ENCODE measurements at regions not wholly inside any gene's neighbourhood (a gene's known extent, or its start where the extent isn't known, plus 50 kb on each side); places are given as distances from the start of the nearest gene placed in this dataset.

DNA sequence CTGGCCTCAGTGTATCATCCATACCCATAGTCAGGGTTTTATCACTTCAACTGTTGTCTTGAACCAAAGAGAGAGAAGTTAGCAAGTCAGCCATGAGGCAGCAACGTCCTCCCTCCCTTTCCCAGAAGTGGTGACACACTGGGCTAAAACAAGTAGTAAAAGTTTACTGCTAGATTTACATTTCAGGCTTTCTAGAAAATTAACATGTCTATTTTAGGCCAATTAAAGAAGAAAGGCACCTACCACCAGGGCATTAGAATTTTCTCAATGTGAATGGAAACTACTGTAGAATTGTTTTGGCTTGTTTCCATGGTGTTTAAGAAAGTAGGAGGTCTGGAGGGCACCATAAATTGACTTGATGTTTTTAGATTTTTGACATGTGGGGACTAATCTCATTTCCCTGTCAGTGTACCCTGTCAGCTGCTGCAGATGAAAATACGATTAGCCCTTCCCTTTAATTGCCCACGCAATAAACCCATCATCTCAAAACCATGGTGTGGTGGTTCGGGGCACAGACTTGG lies 121.8 kb upstream of the ELL2 start (continued):
- TF ChIP-seq, protein P1, sequence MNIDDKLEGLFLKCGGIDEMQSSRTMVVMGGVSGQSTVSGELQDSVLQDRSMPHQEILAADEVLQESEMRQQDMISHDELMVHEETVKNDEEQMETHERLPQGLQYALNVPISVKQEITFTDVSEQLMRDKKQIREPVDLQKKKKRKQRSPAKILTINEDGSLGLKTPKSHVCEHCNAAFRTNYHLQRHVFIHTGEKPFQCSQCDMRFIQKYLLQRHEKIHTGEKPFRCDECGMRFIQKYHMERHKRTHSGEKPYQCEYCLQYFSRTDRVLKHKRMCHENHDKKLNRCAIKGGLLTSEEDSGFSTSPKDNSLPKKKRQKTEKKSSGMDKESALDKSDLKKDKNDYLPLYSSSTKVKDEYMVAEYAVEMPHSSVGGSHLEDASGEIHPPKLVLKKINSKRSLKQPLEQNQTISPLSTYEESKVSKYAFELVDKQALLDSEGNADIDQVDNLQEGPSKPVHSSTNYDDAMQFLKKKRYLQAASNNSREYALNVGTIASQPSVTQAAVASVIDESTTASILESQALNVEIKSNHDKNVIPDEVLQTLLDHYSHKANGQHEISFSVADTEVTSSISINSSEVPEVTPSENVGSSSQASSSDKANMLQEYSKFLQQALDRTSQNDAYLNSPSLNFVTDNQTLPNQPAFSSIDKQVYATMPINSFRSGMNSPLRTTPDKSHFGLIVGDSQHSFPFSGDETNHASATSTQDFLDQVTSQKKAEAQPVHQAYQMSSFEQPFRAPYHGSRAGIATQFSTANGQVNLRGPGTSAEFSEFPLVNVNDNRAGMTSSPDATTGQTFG (tag by site-specific recombination; IDR thresholded peaks at IDR 0.05; ENCODE audit: borderline replicate concordance): no peak
- peak; percentile 96 for TF ChIP-seq OSR2 (tag by site-specific recombination; IDR thresholded peaks at IDR 0.05)

DNA sequence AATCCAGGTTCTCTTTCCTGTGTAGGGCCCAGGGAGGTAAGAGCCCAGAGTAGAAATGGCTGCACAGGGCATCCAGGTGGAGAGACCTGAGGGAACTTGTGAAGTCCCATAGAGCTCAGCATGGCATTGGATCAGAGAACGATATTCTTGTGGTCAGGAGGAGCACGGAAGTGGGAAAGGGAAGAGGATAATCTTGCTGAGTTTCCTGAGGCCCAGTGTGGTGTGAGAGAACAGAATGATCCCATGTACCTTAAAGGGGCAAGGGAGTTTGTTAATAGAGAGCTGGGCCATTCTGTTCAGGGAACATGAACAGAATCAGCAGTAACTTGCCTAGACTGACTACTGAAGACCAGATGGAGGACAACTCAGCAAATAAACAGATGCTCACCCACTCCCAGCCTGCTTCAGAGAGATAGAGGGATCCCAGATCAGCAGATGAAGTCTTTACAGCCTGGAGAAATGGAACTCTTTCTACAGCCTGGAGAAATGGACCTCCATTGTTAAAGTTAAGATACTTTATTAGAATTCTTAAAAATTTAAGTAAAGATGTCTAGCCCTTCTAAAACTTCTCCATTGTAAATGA lies 119.7 kb upstream of the ELL2 start:
- ChIA-PET CTCF (interaction anchor here (0.5 kb wide), 1 partner anchor 94 kb away, joined by 4 read pairs; no protein-coding TSS in a partner anchor), POLR2A (no interaction called here)
- H3K9me3 ChIP-seq (ENCODE audit: control insufficient read depth, insufficient read depth, low read depth, low read length): no peaks in the 10 kb centered on the region
- H3K4me1 ChIP-seq (ENCODE audit: control insufficient read depth, insufficient read depth, low read length): peaks cover 14% of the 10 kb centered on the region; the same call in 1 of the 2 replicates
- H3K27ac ChIP-seq (ENCODE audit: extremely low read depth, low read depth, low read length): no peak overlapping the region
- H3K36me3 ChIP-seq (ENCODE audit: control insufficient read depth in 2 of 2, insufficient read depth in 1 of 2, low read length in 2 of 2): no peaks in the 10 kb centered on the region
- no peak overlapping the region for H3K4me3 ChIP-seq (ENCODE audit: low read depth, low read length)
- TF ChIP-seq, protein P2, sequence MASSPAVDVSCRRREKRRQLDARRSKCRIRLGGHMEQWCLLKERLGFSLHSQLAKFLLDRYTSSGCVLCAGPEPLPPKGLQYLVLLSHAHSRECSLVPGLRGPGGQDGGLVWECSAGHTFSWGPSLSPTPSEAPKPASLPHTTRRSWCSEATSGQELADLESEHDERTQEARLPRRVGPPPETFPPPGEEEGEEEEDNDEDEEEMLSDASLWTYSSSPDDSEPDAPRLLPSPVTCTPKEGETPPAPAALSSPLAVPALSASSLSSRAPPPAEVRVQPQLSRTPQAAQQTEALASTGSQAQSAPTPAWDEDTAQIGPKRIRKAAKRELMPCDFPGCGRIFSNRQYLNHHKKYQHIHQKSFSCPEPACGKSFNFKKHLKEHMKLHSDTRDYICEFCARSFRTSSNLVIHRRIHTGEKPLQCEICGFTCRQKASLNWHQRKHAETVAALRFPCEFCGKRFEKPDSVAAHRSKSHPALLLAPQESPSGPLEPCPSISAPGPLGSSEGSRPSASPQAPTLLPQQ (tag by site-specific recombination; IDR thresholded peaks at IDR 0.05): 0 out of 2 replicates have a peak, but pooled peaks have one; percentile 21
- no peak for TF ChIP-seq ZNF791 (tag by site-specific recombination; IDR thresholded peaks at IDR 0.05)
- TF ChIP-seq ZBTB17 (tag by site-specific recombination; IDR thresholded peaks at IDR 0.05): peak; percentile 55

DNA sequence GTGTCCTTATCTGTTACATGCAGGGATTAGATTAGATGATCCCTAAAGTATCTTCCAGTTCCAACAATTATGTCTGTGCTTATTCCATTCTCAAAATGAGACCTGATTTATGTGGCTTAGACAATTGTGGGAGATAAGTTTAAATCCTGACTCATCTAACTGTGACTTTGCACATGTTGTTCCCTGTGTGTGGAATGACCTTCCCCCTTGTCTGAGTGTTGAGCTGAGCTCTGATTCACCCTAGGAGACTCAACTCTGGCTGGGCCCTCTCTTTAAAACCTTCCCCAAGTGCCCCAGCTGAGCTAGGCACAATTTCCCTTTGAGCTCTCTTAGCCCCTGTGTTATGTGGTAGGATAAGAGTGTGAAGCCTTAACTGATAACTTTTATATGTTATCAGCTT lies 118.9 kb upstream of the ELL2 start:
- ChIA-PET CTCF (interaction anchor here (0.5 kb wide), 1 partner anchor 94 kb away, joined by 4 read pairs; no protein-coding TSS in a partner anchor), POLR2A (no interaction called here)
- TF ChIP-seq TCF7L2 (IDR thresholded peaks at IDR 0.05; ENCODE audit: borderline replicate concordance, low read depth, low read length) (no peak), ZNF138 (tag by site-specific recombination; IDR thresholded peaks at IDR 0.05; ENCODE audit: borderline replicate concordance) (no peak), YY1 (tag by site-specific recombination; IDR thresholded peaks at IDR 0.05) (no peak), ZBTB20 (tag by site-specific recombination; IDR thresholded peaks at IDR 0.05) (no peak), GLI4 (tag by site-specific recombination; IDR thresholded peaks at IDR 0.05) (no peak), ZNF791 (tag by site-specific recombination; IDR thresholded peaks at IDR 0.05) (no peak), ZNF776 (tag by site-specific recombination; IDR thresholded peaks at IDR 0.05; ENCODE audit: borderline replicate concordance) (no peak)
- TF ChIP-seq, protein P3, sequence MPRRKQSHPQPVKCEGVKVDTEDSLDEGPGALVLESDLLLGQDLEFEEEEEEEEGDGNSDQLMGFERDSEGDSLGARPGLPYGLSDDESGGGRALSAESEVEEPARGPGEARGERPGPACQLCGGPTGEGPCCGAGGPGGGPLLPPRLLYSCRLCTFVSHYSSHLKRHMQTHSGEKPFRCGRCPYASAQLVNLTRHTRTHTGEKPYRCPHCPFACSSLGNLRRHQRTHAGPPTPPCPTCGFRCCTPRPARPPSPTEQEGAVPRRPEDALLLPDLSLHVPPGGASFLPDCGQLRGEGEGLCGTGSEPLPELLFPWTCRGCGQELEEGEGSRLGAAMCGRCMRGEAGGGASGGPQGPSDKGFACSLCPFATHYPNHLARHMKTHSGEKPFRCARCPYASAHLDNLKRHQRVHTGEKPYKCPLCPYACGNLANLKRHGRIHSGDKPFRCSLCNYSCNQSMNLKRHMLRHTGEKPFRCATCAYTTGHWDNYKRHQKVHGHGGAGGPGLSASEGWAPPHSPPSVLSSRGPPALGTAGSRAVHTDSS (tag by site-specific recombination; IDR thresholded peaks at IDR 0.05): no peak
- Histone ChIP-seq H3K4me3 (ENCODE audit: low read depth, low read length) (no peak overlapping the region), H3K36me3 (ENCODE audit: control insufficient read depth in 2 of 2, insufficient read depth in 1 of 2, low read length in 2 of 2) (no peaks in the 10 kb centered on the region), H3K9me3 (ENCODE audit: control insufficient read depth, insufficient read depth, low read depth, low read length) (no peaks in the 10 kb centered on the region), H3K27ac (ENCODE audit: extremely low read depth, low read depth, low read length) (no peak overlapping the region), H3K4me1 (ENCODE audit: control insufficient read depth, insufficient read depth, low read length) (peaks cover 14% of the 10 kb centered on the region; the same call in 1 of the 2 replicates)

DNA sequence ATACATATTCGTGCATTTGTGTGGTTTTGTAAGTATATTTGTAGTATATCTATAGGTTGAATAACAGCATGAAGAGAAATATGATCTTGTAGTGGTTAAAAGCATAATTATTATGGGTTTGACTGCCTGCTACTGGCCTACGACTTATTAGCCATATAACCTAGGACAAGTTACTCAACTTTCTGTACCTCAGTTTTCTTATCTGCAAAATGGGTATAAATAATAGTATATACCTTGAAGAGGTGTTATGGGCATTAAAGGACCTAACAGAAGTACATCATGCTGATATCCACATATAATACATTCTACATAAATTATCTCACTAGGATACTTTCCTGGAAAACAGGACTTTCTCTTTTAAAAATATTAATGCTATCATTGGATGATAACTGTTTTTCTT lies 118.3 kb upstream of the ELL2 start:
- H3K4me1 ChIP-seq (ENCODE audit: control insufficient read depth, insufficient read depth, low read length): peaks cover 14% of the 10 kb centered on the region; the same call in 1 of the 2 replicates
- TF ChIP-seq, protein P4, sequence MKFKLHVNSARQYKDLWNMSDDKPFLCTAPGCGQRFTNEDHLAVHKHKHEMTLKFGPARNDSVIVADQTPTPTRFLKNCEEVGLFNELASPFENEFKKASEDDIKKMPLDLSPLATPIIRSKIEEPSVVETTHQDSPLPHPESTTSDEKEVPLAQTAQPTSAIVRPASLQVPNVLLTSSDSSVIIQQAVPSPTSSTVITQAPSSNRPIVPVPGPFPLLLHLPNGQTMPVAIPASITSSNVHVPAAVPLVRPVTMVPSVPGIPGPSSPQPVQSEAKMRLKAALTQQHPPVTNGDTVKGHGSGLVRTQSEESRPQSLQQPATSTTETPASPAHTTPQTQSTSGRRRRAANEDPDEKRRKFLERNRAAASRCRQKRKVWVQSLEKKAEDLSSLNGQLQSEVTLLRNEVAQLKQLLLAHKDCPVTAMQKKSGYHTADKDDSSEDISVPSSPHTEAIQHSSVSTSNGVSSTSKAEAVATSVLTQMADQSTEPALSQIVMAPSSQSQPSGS (tag by site-specific recombination; IDR thresholded peaks at IDR 0.05; ENCODE audit: low read depth): no peak
- TF ChIP-seq HOXC10 (CRISPR knock-in tag; IDR thresholded peaks at IDR 0.05) (no peak), ZNF24 (tag by site-specific recombination; IDR thresholded peaks at IDR 0.05) (no peak), ZNF529 (tag by site-specific recombination; IDR thresholded peaks at IDR 0.05; ENCODE audit: insufficient replicate concordance) (no peak), BCL11A (tag by site-specific recombination; IDR thresholded peaks at IDR 0.05; ENCODE audit: low read depth) (no peak), ZNF133 (tag by site-specific recombination; IDR thresholded peaks at IDR 0.05) (no peak)
- TF ChIP-seq, protein P5, sequence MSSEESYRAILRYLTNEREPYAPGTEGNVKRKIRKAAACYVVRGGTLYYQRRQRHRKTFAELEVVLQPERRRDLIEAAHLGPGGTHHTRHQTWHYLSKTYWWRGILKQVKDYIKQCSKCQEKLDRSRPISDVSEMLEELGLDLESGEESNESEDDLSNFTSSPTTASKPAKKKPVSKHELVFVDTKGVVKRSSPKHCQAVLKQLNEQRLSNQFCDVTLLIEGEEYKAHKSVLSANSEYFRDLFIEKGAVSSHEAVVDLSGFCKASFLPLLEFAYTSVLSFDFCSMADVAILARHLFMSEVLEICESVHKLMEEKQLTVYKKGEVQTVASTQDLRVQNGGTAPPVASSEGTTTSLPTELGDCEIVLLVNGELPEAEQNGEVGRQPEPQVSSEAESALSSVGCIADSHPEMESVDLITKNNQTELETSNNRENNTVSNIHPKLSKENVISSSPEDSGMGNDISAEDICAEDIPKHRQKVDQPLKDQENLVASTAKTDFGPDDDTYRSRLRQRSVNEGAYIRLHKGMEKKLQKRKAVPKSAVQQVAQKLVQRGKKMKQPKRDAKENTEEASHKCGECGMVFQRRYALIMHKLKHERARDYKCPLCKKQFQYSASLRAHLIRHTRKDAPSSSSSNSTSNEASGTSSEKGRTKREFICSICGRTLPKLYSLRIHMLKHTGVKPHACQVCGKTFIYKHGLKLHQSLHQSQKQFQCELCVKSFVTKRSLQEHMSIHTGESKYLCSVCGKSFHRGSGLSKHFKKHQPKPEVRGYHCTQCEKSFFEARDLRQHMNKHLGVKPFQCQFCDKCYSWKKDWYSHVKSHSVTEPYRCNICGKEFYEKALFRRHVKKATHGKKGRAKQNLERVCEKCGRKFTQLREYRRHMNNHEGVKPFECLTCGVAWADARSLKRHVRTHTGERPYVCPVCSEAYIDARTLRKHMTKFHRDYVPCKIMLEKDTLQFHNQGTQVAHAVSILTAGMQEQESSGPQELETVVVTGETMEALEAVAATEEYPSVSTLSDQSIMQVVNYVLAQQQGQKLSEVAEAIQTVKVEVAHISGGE (tag by site-specific recombination; conservative IDR thresholded peaks at IDR 0.05; ENCODE audit: low read depth): no peak

More for the DNA sequence above, 118.3 kb upstream of the ELL2 start:
- Histone ChIP-seq H3K27ac (ENCODE audit: extremely low read depth, low read depth, low read length) (no peak overlapping the region), H3K9me3 (ENCODE audit: control insufficient read depth, insufficient read depth, low read depth, low read length) (no peaks in the 10 kb centered on the region), H3K4me3 (ENCODE audit: low read depth, low read length) (no peak overlapping the region), H3K36me3 (ENCODE audit: control insufficient read depth in 2 of 2, insufficient read depth in 1 of 2, low read length in 2 of 2) (no peaks in the 10 kb centered on the region)
- CTCF ChIA-PET: no interaction called here
- POLR2A ChIA-PET: no interaction called here
